ENCODE measurements at regions not wholly inside any gene's neighbourhood (a gene's known extent, or its start where the extent isn't known, plus 50 kb on each side); places are given as distances from the start of the nearest gene placed in this dataset.

- TF ChIP-seq SNAI2 (CRISPR knock-in tag; IDR thresholded peaks at IDR 0.05) (no peak), PPARA (CRISPR knock-in tag; IDR thresholded peaks at IDR 0.05; ENCODE audit: borderline replicate concordance) (no peak), ZNF70 (CRISPR knock-in tag; IDR thresholded peaks at IDR 0.05) (no peak), GLIS3 (CRISPR knock-in tag; IDR thresholded peaks at IDR 0.05) (no peak), ZNF8 (CRISPR knock-in tag; IDR thresholded peaks at IDR 0.05) (no peak), RARB (CRISPR knock-in tag; IDR thresholded peaks at IDR 0.05) (no peak), ESRRG (CRISPR knock-in tag; IDR thresholded peaks at IDR 0.05) (no peak), ARNTL (CRISPR knock-in tag; IDR thresholded peaks at IDR 0.05; ENCODE audit: borderline replicate concordance, low read depth) (no peak), ZFP3 (CRISPR knock-in tag; IDR thresholded peaks at IDR 0.05) (no peak), ISL1 (CRISPR knock-in tag; IDR thresholded peaks at IDR 0.05) (no peak), ZC3H10 (CRISPR knock-in tag; IDR thresholded peaks at IDR 0.05) (no peak), POU6F1 (CRISPR knock-in tag; IDR thresholded peaks at IDR 0.05; ENCODE audit: borderline replicate concordance, low read depth) (no peak), BACH2 (CRISPR knock-in tag; IDR thresholded peaks at IDR 0.05; ENCODE audit: borderline replicate concordance) (no peak), CSRNP3 (CRISPR knock-in tag; IDR thresholded peaks at IDR 0.05) (no peak)
- TF ChIP-seq, protein P1, sequence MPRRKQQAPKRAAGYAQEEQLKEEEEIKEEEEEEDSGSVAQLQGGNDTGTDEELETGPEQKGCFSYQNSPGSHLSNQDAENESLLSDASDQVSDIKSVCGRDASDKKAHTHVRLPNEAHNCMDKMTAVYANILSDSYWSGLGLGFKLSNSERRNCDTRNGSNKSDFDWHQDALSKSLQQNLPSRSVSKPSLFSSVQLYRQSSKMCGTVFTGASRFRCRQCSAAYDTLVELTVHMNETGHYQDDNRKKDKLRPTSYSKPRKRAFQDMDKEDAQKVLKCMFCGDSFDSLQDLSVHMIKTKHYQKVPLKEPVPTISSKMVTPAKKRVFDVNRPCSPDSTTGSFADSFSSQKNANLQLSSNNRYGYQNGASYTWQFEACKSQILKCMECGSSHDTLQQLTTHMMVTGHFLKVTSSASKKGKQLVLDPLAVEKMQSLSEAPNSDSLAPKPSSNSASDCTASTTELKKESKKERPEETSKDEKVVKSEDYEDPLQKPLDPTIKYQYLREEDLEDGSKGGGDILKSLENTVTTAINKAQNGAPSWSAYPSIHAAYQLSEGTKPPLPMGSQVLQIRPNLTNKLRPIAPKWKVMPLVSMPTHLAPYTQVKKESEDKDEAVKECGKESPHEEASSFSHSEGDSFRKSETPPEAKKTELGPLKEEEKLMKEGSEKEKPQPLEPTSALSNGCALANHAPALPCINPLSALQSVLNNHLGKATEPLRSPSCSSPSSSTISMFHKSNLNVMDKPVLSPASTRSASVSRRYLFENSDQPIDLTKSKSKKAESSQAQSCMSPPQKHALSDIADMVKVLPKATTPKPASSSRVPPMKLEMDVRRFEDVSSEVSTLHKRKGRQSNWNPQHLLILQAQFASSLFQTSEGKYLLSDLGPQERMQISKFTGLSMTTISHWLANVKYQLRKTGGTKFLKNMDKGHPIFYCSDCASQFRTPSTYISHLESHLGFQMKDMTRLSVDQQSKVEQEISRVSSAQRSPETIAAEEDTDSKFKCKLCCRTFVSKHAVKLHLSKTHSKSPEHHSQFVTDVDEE (CRISPR knock-in tag; IDR thresholded peaks at IDR 0.05) = no peak
- TF ChIP-seq, protein P2, sequence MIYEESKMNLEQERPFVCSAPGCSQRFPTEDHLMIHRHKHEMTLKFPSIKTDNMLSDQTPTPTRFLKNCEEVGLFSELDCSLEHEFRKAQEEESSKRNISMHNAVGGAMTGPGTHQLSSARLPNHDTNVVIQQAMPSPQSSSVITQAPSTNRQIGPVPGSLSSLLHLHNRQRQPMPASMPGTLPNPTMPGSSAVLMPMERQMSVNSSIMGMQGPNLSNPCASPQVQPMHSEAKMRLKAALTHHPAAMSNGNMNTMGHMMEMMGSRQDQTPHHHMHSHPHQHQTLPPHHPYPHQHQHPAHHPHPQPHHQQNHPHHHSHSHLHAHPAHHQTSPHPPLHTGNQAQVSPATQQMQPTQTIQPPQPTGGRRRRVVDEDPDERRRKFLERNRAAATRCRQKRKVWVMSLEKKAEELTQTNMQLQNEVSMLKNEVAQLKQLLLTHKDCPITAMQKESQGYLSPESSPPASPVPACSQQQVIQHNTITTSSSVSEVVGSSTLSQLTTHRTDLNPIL (CRISPR knock-in tag; IDR thresholded peaks at IDR 0.05; ENCODE audit: low read depth) = no peak
- no peak for ATAC-seq
Observed at GRCh38 chr4:135976860-135977259, 1555.4 kb downstream of the PCDH18 start.

DNA sequence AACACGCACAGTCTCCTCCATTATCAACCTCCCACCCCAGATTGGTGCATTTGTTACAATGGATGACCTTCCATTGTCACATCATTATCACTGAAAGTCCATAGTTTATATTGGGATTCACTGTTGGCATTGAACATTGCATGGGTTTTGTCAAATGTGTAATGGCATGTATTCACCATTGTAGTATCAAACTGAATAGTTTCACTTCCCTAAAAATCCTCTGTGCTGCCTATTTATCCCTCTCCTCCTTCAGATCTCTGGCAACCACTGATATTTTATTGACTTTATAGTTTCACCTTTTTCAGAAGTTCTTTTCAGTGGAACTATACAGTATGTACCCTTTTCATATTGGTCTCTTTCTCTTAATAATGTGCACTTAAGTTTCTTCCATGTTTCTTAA lies 1565.4 kb downstream of the PCDH18 start:
- ATAC-seq = no peak
- TF ChIP-seq BACH2 (CRISPR knock-in tag; IDR thresholded peaks at IDR 0.05; ENCODE audit: borderline replicate concordance) (no peak), ZNF70 (CRISPR knock-in tag; IDR thresholded peaks at IDR 0.05) (no peak), ZFP3 (CRISPR knock-in tag; IDR thresholded peaks at IDR 0.05) (no peak)

- no peak for ATAC-seq
- TF ChIP-seq CSRNP3 (CRISPR knock-in tag; IDR thresholded peaks at IDR 0.05) = no peak
- TF ChIP-seq, protein P1 (CRISPR knock-in tag; IDR thresholded peaks at IDR 0.05) = no peak
- TF ChIP-seq ZC3H10 (CRISPR knock-in tag; IDR thresholded peaks at IDR 0.05) = no peak
- TF ChIP-seq PATZ1 (CRISPR knock-in tag; IDR thresholded peaks at IDR 0.05; ENCODE audit: borderline replicate concordance) = no peak
- no peak for TF ChIP-seq ZNF565 (CRISPR knock-in tag; conservative IDR thresholded peaks at IDR 0.05; ENCODE audit: low read depth)
- TF ChIP-seq ZFP3 (CRISPR knock-in tag; IDR thresholded peaks at IDR 0.05) = no peak
- TF ChIP-seq ISL1 (CRISPR knock-in tag; IDR thresholded peaks at IDR 0.05) = no peak
- TF ChIP-seq ZFP30 (CRISPR knock-in tag; IDR thresholded peaks at IDR 0.05) = no peak
- TF ChIP-seq ZNF70 (CRISPR knock-in tag; IDR thresholded peaks at IDR 0.05) = no peak
- TF ChIP-seq SNAI2 (CRISPR knock-in tag; IDR thresholded peaks at IDR 0.05) = no peak
- TF ChIP-seq BACH2 (CRISPR knock-in tag; IDR thresholded peaks at IDR 0.05; ENCODE audit: borderline replicate concordance) = no peak
- TF ChIP-seq ZNF8 (CRISPR knock-in tag; IDR thresholded peaks at IDR 0.05) = no peak
- no peak for TF ChIP-seq TOX (CRISPR knock-in tag; IDR thresholded peaks at IDR 0.05; ENCODE audit: borderline replicate concordance)
- TF ChIP-seq OSR1 (CRISPR knock-in tag; IDR thresholded peaks at IDR 0.05) = no peak
- TF ChIP-seq POU6F1 (CRISPR knock-in tag; IDR thresholded peaks at IDR 0.05; ENCODE audit: borderline replicate concordance, low read depth) = no peak
Observed at GRCh38 chr4:135963009-135963408, 1569.3 kb downstream of the PCDH18 start.

Data from SK-N-SH treated with all-trans-retinoic acid at 6 μM for 48 hours (cell line).